Memory B cell (primary cell): ENCODE measurements at regions not wholly inside any gene's neighbourhood (a gene's known extent, or its start where the extent isn't known, plus 50 kb on each side); places are given as distances from the start of the nearest gene placed in this dataset.

Source experiments
- ATAC-seq: fragments of 150-1000 bp; cut with Tn5 transposase; 2 replicates; pipeline ENCODE4 v1.10.0; 2021; ENCODE audit warnings: low read depth, mild to moderate bottlenecking, moderate library complexity
- DNase-seq, 2 donors: peaks; one replicate each; pipeline ENCODE4 v3.0.0; 2022; ENCODE audit warnings: low spot score in 2 of 2
- H3K27ac Mint-ChIP-seq: one replicate; pipeline ENCODE4 v1.8.0; 2022; ENCODE audit warnings: mild to moderate bottlenecking, moderate library complexity, mixed read lengths
- H3K27me3 Mint-ChIP-seq: one replicate; pipeline ENCODE4 v1.8.0; 2022; ENCODE audit warnings: mixed read lengths
- H3K36me3 Mint-ChIP-seq: one replicate; pipeline ENCODE4 v1.8.0; 2022; ENCODE audit warnings: mild to moderate bottlenecking, mixed read lengths
- H3K4me1 Mint-ChIP-seq: one replicate; pipeline ENCODE4 v1.8.0; 2022; ENCODE audit warnings: mixed read lengths
- H3K4me3 Mint-ChIP-seq: one replicate; pipeline ENCODE4 v1.8.0; 2022; ENCODE audit warnings: mild to moderate bottlenecking, moderate library complexity, mixed read lengths
- H3K9me3 Mint-ChIP-seq: one replicate; pipeline ENCODE4 v1.8.0; 2022; ENCODE audit warnings: mixed read lengths

DNA sequence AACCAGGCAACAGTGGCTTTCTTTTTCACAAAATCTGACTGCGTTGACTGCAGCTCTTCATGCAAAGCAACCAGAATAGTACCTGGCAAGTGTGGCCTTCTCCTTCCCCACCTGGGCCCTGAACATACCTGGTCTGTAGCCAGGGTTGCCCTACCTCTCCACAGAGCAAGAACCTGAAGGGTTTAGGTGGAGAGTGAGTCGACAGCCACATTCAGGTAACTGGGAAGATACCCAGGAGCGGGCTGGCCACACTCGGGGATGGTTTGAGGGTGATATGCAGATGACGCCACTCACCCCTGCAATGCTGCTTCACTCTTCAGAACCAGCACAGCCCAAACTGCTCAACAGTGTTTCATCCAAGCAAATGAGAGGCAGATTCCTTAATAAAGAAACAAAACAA, 117.3 kb downstream of the TTC32 start:
- Mint-ChIP-seq H3K4me1 (no peaks in the 10 kb centered on the region), H3K9me3 (peaks cover 3% of the 10 kb centered on the region), H3K27me3 (peaks cover 19% of the 10 kb centered on the region), H3K36me3 (no peaks in the 10 kb centered on the region), H3K27ac (no peak overlapping the region), H3K4me3 (no peak overlapping the region)
- ATAC-seq (no peak), DNase-seq (no peak)

DNA sequence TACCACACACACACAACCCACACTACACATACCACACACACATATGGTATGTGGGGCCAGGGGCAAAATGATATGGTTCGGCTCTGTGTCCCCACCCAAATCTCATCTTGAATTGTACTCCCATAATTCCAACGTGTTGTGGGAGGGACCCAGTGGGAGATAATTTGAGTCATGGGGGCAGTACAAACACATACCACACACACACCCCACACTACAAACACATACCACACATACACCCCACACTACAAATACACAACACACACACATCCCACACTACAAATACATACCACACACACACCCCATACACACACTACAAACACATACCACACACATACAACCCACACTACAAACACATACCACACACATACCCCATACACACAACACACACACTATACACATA, 117.8 kb downstream of the TTC32 start:
- Mint-ChIP-seq H3K9me3 (peaks cover 3% of the 10 kb centered on the region), H3K27me3 (peaks cover 15% of the 10 kb centered on the region), H3K27ac (no peak overlapping the region), H3K4me3 (no peak overlapping the region), H3K4me1 (no peaks in the 10 kb centered on the region), H3K36me3 (no peaks in the 10 kb centered on the region)
- DNase-seq (no peak), ATAC-seq (no peak)

DNA sequence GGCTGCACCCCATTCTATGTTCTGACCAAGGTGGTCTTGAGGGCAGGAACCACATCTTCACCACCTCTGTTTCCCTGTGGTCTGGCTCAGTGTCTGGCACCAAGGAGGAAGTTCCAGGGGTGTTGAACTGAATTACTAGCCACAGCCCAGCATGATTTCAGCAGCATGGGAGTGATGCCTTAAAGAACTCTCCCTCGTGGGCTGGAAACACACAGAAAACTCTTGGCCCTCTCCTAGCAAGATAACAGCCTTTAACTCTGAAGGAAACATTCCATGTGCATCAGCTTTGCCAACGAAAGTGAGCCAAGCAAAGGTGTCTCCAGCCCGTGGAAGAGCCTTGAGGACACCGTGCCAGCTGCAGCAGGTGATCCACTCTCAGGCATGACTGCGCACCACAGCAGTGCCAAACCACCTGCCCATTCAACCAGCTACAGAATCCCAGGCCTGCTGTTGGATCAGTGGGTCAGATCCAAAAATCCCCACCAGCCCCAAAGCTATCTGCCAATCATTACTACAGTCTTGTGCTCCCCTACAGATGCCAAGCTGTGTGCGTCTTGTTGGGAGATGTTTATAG, 124.8 kb downstream of the TTC32 start:
- Mint-ChIP-seq H3K27me3 (peaks cover 4% of the 10 kb centered on the region), H3K4me3 (no peak overlapping the region), H3K9me3 (peaks cover 2% of the 10 kb centered on the region), H3K36me3 (no peaks in the 10 kb centered on the region), H3K27ac (no peak overlapping the region), H3K4me1 (no peaks in the 10 kb centered on the region)
- ATAC-seq (no peak), DNase-seq (no peak)

DNA sequence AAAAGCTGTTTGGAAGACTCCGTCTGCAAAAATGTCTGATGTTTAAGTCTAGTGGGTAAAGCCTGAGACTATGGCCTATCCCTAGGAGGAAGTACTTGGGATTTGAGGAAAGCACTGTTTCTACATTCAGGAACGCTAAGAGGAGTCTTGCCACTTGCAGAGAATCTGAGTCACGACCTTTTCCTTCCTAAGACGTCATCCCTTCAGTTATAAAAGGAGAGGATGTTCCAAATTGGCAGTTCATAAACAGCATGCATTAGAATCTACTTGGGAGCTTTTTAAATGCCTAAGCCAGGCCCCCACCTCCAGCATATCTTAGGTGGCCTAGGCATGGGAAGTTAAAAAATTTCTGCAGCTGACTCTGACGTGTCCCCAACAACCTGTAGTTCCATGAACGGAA, 125.9 kb downstream of the TTC32 start:
- Mint-ChIP-seq H3K27ac (no peak overlapping the region), H3K36me3 (no peaks in the 10 kb centered on the region), H3K4me1 (no peaks in the 10 kb centered on the region), H3K4me3 (no peak overlapping the region), H3K27me3 (peaks cover 6% of the 10 kb centered on the region), H3K9me3 (peaks cover 2% of the 10 kb centered on the region)
- ATAC-seq: no peak
- no peak for DNase-seq

DNA sequence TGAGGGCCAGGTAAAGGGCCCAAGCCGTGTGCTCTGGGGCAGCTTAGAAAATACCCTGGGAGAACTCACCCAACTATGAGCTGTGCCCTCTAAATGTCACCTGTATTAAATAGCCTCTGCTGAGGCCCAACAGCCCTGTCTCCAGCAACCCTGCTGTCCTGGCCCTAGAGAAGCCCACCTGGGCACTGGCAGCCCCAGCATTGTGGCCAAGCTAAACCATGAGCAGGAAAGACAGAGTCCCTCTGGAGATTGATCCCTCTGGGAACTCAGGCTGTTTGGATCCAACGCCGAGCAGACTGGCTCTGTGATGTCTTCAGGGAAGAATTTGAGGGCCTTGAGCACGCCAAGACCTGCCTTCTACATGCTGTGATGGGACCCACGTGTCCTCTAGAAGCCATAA, 126.5 kb downstream of the TTC32 start:
- ATAC-seq: no peak
- Mint-ChIP-seq H3K27ac (no peak overlapping the region), H3K27me3 (peaks cover 5% of the 10 kb centered on the region), H3K4me3 (no peak overlapping the region), H3K9me3 (peaks cover under 1% of the 10 kb centered on the region), H3K4me1 (no peaks in the 10 kb centered on the region), H3K36me3 (no peaks in the 10 kb centered on the region)
- no peak for DNase-seq

DNA sequence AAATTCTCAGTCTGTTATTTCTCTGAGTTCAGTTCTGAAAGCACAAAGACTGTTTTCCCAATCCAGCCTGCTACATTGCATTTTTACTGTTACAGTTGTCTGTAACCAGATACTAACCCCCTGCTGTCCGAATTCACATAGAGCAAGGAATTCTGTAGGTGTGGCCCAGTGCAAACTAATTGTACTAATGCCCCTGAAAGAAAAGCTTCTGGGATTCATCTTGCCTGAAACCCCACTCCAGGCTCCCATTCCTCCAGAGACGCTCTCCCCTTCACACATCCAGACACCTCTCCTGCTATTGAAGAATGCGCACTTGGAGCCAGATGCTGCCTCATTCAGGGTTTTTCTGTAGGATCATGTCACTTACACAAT, 127.0 kb downstream of the TTC32 start:
- no peak overlapping the region for H3K27ac Mint-ChIP-seq
- no peak for DNase-seq
- no peak for ATAC-seq
- no peak overlapping the region for H3K4me3 Mint-ChIP-seq
- no peaks in the 10 kb centered on the region for H3K4me1 Mint-ChIP-seq
- no peaks in the 10 kb centered on the region for H3K9me3 Mint-ChIP-seq
- no peaks in the 10 kb centered on the region for H3K36me3 Mint-ChIP-seq
- peaks cover 4% of the 10 kb centered on the region for H3K27me3 Mint-ChIP-seq

DNA sequence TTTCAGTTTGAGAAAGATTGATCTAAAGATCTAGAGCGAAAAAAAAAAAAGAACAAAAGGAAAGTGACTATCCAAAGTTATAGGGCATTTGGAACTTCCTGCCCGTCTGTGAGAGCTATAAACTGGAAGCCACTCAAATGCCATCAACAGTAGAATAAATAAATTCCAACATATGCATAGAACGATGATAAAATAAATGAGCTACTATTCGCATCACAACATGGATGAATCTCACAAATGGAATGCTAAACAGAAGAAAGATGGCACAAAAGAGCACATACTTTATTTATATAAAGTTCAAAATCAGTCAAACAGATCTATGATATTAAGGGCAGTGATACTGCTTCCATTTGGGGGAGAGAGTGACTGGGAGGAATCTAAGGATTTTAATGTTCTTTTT, 128.8 kb downstream of the TTC32 start:
- H3K27ac Mint-ChIP-seq: no peak overlapping the region
- DNase-seq (no peak), ATAC-seq (no peak)
- no peaks in the 10 kb centered on the region for H3K9me3 Mint-ChIP-seq
- no peak overlapping the region for H3K4me3 Mint-ChIP-seq
- H3K27me3 Mint-ChIP-seq: peaks cover 3% of the 10 kb centered on the region
- no peaks in the 10 kb centered on the region for H3K4me1 Mint-ChIP-seq
- no peaks in the 10 kb centered on the region for H3K36me3 Mint-ChIP-seq

DNA sequence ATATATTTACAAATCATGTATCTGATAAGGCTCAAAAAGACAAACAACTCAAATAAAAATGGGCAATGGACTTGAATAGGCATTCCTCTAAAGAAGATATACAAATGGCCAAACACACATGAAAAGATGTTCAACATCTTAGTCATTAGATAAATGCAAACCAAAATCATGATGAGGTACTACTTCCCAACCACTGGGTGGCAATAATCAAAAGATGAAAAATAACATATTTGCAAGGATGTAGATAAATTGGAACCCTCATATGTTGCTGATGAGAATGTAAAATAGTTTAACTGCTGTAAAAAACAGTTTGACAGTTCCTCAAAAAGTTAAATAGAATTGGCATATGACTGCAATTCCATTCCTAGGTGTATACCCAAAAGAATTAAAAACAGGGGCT, 132.3 kb downstream of the TTC32 start:
- no peak overlapping the region for H3K27ac Mint-ChIP-seq
- DNase-seq (no peak), ATAC-seq (no peak)
- peaks cover 3% of the 10 kb centered on the region for H3K27me3 Mint-ChIP-seq
- no peaks in the 10 kb centered on the region for H3K36me3 Mint-ChIP-seq
- H3K9me3 Mint-ChIP-seq: no peaks in the 10 kb centered on the region
- H3K4me3 Mint-ChIP-seq: no peak overlapping the region
- H3K4me1 Mint-ChIP-seq: no peaks in the 10 kb centered on the region

DNA sequence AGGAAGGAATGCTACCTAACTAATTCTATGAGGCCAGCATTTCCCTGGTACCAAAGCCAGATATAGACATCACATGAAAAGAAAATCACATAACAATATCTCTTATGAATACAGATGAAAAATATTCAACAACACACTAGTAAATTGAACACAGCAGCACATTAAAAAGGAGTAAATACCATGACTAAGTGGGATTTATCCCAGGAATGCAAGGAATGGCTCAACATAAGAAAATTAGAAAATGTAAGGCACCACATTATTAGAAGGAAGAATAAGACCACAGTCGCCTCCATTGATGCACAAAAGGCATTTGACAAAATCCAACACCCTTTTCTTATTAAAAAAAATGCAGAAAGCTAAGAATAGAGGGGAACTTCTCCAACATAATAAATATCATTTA, 133.9 kb downstream of the TTC32 start:
- ATAC-seq (no peak), DNase-seq (no peak)
- H3K4me3 Mint-ChIP-seq: no peak overlapping the region
- no peaks in the 10 kb centered on the region for H3K36me3 Mint-ChIP-seq
- no peak overlapping the region for H3K27ac Mint-ChIP-seq
- peaks cover 3% of the 10 kb centered on the region for H3K27me3 Mint-ChIP-seq
- H3K9me3 Mint-ChIP-seq: no peaks in the 10 kb centered on the region
- H3K4me1 Mint-ChIP-seq: no peaks in the 10 kb centered on the region

DNA sequence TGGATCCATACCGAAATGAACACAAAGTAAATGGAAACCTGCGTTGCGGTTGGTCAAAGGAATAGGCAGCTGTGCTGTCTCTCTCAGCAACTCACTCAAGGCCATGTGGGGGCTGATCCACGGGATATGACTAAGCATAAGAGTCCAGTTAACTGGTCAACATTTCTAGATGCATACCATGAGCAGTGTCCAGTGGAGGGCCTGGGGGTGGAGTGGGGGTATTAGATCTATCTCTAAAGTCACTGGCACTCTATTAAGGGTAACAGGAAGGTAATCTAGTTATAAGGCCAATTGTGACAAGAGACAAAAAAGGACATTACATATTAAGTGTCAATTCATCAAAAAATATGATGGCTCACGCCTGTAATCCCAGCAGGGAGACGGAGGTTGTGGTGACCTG, 136.8 kb downstream of the TTC32 start:
- H3K4me3 Mint-ChIP-seq: no peak overlapping the region
- no peak overlapping the region for H3K27ac Mint-ChIP-seq
- no peaks in the 10 kb centered on the region for H3K4me1 Mint-ChIP-seq
- no peaks in the 10 kb centered on the region for H3K36me3 Mint-ChIP-seq
- H3K27me3 Mint-ChIP-seq: no peaks in the 10 kb centered on the region
- no peaks in the 10 kb centered on the region for H3K9me3 Mint-ChIP-seq
- ATAC-seq (no peak), DNase-seq (no peak)

DNA sequence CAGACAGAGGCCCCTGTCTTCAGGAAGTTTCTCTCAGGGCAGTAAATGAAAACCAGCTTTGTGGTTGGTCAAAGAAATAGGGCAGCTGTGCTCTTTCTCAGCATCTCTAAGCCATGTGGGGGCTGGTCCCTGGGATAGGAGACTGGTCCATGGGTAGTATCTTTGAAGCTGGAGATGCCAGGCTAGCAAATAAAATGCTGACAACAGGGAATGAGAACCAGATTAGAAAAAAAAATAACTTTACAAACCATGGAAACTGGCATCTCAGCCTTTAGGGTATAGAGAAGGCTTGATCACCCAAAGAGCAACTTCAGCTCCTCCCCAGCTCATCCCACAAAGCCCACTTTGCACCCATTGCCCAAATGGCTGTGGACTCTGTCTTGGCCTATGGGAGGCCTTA, 138.1 kb downstream of the TTC32 start:
- H3K4me1 Mint-ChIP-seq: no peaks in the 10 kb centered on the region
- no peak for DNase-seq
- no peak for ATAC-seq
- H3K9me3 Mint-ChIP-seq: no peaks in the 10 kb centered on the region
- H3K27ac Mint-ChIP-seq: no peak overlapping the region
- no peak overlapping the region for H3K4me3 Mint-ChIP-seq
- no peaks in the 10 kb centered on the region for H3K27me3 Mint-ChIP-seq
- H3K36me3 Mint-ChIP-seq: no peaks in the 10 kb centered on the region

DNA sequence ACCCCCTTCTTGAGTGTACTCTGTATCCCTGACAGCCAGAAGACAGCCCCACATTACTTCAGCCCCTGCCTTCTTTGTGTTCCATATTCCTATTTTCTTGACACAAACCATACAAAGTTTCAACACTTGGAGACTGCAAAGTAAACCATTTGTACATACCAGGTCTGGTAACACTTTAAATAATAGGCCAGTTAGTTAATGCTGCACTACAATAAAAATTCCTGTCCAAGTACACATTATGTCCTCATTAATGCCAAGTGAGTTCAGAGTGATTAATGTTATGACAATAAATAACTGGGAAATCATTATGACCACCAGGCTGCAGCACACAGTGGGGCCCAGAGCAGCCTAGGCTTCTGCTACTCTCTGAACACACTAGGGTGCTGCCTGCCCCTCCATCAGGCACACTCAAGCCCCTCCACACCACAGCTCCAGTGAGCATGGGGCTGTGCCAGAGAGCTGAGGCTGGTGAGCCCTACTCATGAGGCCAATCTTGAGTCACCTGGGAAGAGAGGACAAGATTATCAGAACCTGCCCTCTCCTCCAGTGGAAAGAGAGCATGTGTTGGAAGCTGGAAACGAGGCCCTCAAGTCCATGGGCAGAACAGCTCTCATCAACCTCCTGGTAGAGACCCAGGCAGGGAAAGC, 138.7 kb downstream of the TTC32 start:
- DNase-seq: no peak
- no peak overlapping the region for H3K27ac Mint-ChIP-seq

DNA sequence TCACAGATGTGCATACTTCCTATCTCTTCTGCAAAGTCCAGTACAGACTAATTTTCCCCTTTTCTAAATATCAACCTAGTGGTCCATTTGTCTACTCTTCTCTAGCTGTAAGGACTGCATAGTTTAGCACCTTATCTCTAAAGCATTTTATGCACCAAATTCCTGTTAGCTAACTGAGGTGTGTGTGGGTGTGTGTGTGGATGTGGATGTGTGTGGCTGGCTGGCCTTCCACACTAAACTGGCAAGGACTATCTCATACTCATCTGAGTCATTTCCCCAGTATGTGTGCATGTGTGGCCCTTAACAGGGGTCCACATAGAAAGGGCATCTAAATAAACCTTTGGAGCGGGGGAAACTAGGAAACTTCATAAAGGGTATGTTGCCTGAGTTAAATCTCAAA, 139.6 kb downstream of the TTC32 start:
- ATAC-seq: no peak
- H3K4me1 Mint-ChIP-seq: no peaks in the 10 kb centered on the region
- H3K27ac Mint-ChIP-seq: no peak overlapping the region
- H3K27me3 Mint-ChIP-seq: peaks cover 3% of the 10 kb centered on the region
- DNase-seq: no peak
- H3K4me3 Mint-ChIP-seq: no peak overlapping the region
- H3K36me3 Mint-ChIP-seq: no peaks in the 10 kb centered on the region
- no peaks in the 10 kb centered on the region for H3K9me3 Mint-ChIP-seq

More for the DNA sequence above, 138.7 kb downstream of the TTC32 start:
- Mint-ChIP-seq H3K27me3 (peaks cover 2% of the 10 kb centered on the region), H3K4me1 (no peaks in the 10 kb centered on the region), H3K36me3 (no peaks in the 10 kb centered on the region), H3K4me3 (no peak overlapping the region), H3K9me3 (no peaks in the 10 kb centered on the region)
- ATAC-seq: no peak

DNA sequence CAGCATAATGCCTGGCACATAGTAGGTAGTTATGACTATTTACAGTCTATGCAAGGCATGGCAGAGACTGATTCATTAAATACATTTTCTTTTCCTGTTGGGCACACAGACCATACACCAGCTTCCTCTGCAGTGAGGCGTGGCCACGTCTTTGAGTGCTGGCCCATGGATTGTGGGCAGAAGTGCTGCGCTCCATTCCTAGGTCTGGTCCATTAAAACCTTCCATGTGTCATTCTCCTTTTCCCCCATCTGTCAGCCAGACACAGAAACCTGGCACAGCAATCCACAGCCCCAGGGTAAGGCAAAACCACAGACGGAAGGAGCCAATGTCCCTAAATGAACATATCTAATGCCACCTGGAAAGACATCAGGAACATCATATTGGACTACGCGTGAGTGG, 141.9 kb downstream of the TTC32 start:
- H3K4me1 Mint-ChIP-seq: no peaks in the 10 kb centered on the region
- no peaks in the 10 kb centered on the region for H3K9me3 Mint-ChIP-seq
- no peak for ATAC-seq
- no peak overlapping the region for H3K27ac Mint-ChIP-seq
- no peak for DNase-seq
- no peak overlapping the region for H3K4me3 Mint-ChIP-seq
- H3K27me3 Mint-ChIP-seq: peaks cover 6% of the 10 kb centered on the region
- no peaks in the 10 kb centered on the region for H3K36me3 Mint-ChIP-seq

DNA sequence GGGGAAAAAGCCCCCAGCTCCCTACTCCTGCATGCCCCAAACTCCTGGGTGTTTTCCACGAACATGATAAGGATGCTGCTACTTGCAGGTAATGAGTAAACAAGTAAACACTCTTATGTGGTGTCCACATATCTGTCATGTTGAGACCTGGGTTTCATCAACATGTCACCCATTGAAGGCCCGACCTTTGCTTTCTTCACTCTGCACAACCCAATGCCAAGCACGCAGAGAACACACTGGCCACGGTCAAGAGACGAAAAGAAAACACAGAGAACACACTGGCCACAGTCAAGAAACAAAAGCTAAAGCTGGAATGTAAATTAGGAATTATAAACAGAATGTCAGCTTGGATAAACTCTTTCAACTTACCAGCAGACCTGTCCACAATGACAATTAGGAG, 143.1 kb downstream of the TTC32 start:
- H3K36me3 Mint-ChIP-seq: no peaks in the 10 kb centered on the region
- H3K27ac Mint-ChIP-seq: no peak overlapping the region
- peaks cover 11% of the 10 kb centered on the region for H3K27me3 Mint-ChIP-seq
- no peak overlapping the region for H3K4me3 Mint-ChIP-seq
- no peak for ATAC-seq
- DNase-seq: no peak
- no peaks in the 10 kb centered on the region for H3K9me3 Mint-ChIP-seq
- H3K4me1 Mint-ChIP-seq: no peaks in the 10 kb centered on the region
